K562 (cell line): ENCODE measurements at regions not wholly inside any gene's neighbourhood (a gene's known extent, or its start where the extent isn't known, plus 50 kb on each side); places are given as distances from the start of the nearest gene placed in this dataset.

Source experiments
- ATF7 ChIP-seq: fragments of 450-650 bp; IDR thresholded peaks from 2 replicates; pipeline ENCODE4 v1.7.1; 2014; ENCODE audit warnings: mild to moderate bottlenecking, moderate library complexity
- BHLHE40 ChIP-seq: IDR thresholded peaks from 2 replicates; pipeline ENCODE4 v1.6.1; 2011; ENCODE audit warnings: low read length, improper control_type of control experiment
- CHAMP1 ChIP-seq: fragments of 450-650 bp; IDR thresholded peaks from 2 replicates; pipeline ENCODE4 v1.6.1; 2016; ENCODE audit warnings: mild to moderate bottlenecking
- ELF2 ChIP-seq: fragments of 250-450 bp; sonication (Bioruptor Pico); IDR thresholded peaks from 2 replicates; pipeline ENCODE4 v1.5.0; 2021; ENCODE audit warnings: mild to moderate bottlenecking
- HLTF ChIP-seq: fragments of 450-650 bp; IDR thresholded peaks from 2 replicates; pipeline ENCODE4 v1.6.1; 2016
- HNRNPL ChIP-seq: fragments of 200-400 bp; formaldehyde crosslinking; IDR thresholded peaks from 2 replicates; pipeline ENCODE4 v1.6.1; 2017; ENCODE audit warnings: low read depth, mild to moderate bottlenecking, low read length
- LEF1 ChIP-seq: fragments of 450-650 bp; IDR thresholded peaks from 2 replicates; pipeline ENCODE4 v1.6.1; 2016; ENCODE audit warnings: mild to moderate bottlenecking
- MTA3 ChIP-seq: fragments of 450-650 bp; formaldehyde crosslinking; IDR thresholded peaks from 2 replicates; pipeline ENCODE4 v1.6.1; 2017; ENCODE audit warnings: mild to moderate bottlenecking, borderline replicate concordance
- NCOR1 ChIP-seq: fragments of 450-650 bp; IDR thresholded peaks from 2 replicates; pipeline ENCODE4 v1.6.1; 2016; ENCODE audit warnings: mild to moderate bottlenecking, moderate library complexity
- NEUROD1 ChIP-seq: fragments of 150-350 bp; IDR thresholded peaks from 2 replicates; pipeline ENCODE4 v1.6.1; 2014; ENCODE audit warnings: borderline replicate concordance, low read length, low read depth; ENCODE audit not compliant: partially characterized antibody
- RCOR1 ChIP-seq, 2 experiments: IDR thresholded peaks; 2 replicates each; pipeline ENCODE4 v1.6.1; 2012; ENCODE audit warnings: low read depth in 2 of 2, low read length in 2 of 2, borderline replicate concordance in 1 of 2, improper control_type of control experiment in 1 of 2
- TBP ChIP-seq: optimal IDR thresholded peaks from 2 replicates; pipeline ENCODE3; 2011; ENCODE audit warnings: low read depth, low read length, improper control_type of control experiment
- TCF15 ChIP-seq: fragments of 250-450 bp; sonication (Bioruptor Pico); IDR thresholded peaks from 2 replicates; pipeline ENCODE4 v1.8.0; 2022; ENCODE audit warnings: moderate library complexity, mild to moderate bottlenecking, inconsistent platforms
- TSC22D4 ChIP-seq: fragments of 450-650 bp; IDR thresholded peaks from 2 replicates; pipeline ENCODE4 v1.6.1; 2016; ENCODE audit warnings: missing genetic modification characterization, missing biosample characterization, control low read depth
- XRCC4 ChIP-seq: IDR thresholded peaks from one replicate; pipeline ENCODE4 v1.6.1; 2011; ENCODE audit not compliant: insufficient read depth, insufficient read length; ENCODE audit errors: extremely low read depth
- YY1 ChIP-seq, 3 experiments: IDR thresholded peaks; 2 replicates each; pipeline ENCODE4 v1.6.1; 2011; ENCODE audit warnings: low read length in 2 of 3, mild to moderate bottlenecking in 2 of 3, moderate library complexity in 2 of 3, borderline replicate concordance in 1 of 3, control low read depth in 1 of 3, low read depth in 1 of 3; ENCODE audit not compliant: insufficient read depth in 3 of 3, insufficient replicate concordance in 2 of 3, control insufficient read depth in 1 of 3, insufficient read length in 1 of 3; ENCODE audit errors: extremely low read depth in 1 of 3
- ZBED1 ChIP-seq: IDR thresholded peaks from 2 replicates; pipeline ENCODE4 v1.6.1; 2014
- ZFP36 ChIP-seq: fragments of 150-350 bp; IDR thresholded peaks from 2 replicates; pipeline ENCODE4 v1.6.1; 2018; ENCODE audit warnings: low read length, low read depth; ENCODE audit not compliant: partially characterized antibody
- ZNF174 ChIP-seq: fragments of 250-450 bp; sonication (Bioruptor Pico); IDR thresholded peaks from 2 replicates; pipeline ENCODE4 v1.4.0; 2020; ENCODE audit warnings: mild to moderate bottlenecking
- ZNF197 ChIP-seq: fragments of 200-800 bp; sonication (Bioruptor generic); IDR thresholded peaks from 2 replicates; pipeline ENCODE4 v1.6.1; 2016; ENCODE audit warnings: low read depth, missing genetic modification characterization, missing compliant biosample characterization
- ZNF586 ChIP-seq: fragments of 450-650 bp; formaldehyde crosslinking; conservative IDR thresholded peaks from 2 replicates; pipeline ENCODE4 v1.4.0; 2020; ENCODE audit warnings: mild to moderate bottlenecking, moderate library complexity
- ZNF589 ChIP-seq: fragments of 200-800 bp; sonication (Bioruptor generic); IDR thresholded peaks from 2 replicates; pipeline ENCODE4 v1.6.1; 2016; ENCODE audit warnings: low read depth, missing genetic modification characterization, missing compliant biosample characterization

- TF ChIP-seq ATF7 (peak; percentile 98), ZFP36 (peak; percentile 35), TBP (peak; percentile 88), HNRNPL (0 out of 2 replicates have a peak, but pooled peaks have one; percentile 47), ZNF174 (CRISPR knock-in tag) (peak; percentile 62; the same call in 1 of the 2 replicates), BHLHE40 (peak; percentile 38), ELF2 (CRISPR knock-in tag) (0 out of 2 replicates have a peak, but pooled peaks have one; percentile 12), ZBED1 (peak; percentile 76), NCOR1 (peak; percentile 99), CHAMP1 (peak; percentile 92), NEUROD1 (peak; percentile 64), XRCC4 (no peak), LEF1 (peak; percentile 97), ZNF586 (CRISPR knock-in tag) (no peak), RCOR1 (IDR thresholded peaks at IDR 0.05; ENCODE audit: borderline replicate concordance in 1 of 2, low read depth in 2 of 2, low read length in 2 of 2) (peak in 1 of 2 experiments; percentile 81; a peak in 3 of 4 replicates), YY1 (IDR thresholded peaks at IDR 0.05; ENCODE audit: borderline replicate concordance in 1 of 3, control insufficient read depth in 1 of 3, extremely low read depth in 1 of 3, insufficient read depth in 3 of 3, insufficient read length in 1 of 3, insufficient replicate concordance in 2 of 3, low read depth in 1 of 3, low read length in 2 of 3) (peak in 2 of 3 experiments; percentile 15 to 78), HLTF (peak; percentile 71), ZNF197 (peak; percentile 23; the same call in 1 of the 2 replicates), TCF15 (CRISPR knock-in tag) (peak; percentile 84; the same call in 1 of the 2 replicates), ZNF589 (CRISPR knock-in tag) (peak; percentile 94), MTA3 (peak; percentile 85; the same call in 1 of the 2 replicates), TSC22D4 (tag) (no peak)
- TF ChIP-seq, all 486 proteins: peak for 201
These were observed 64.5 kb upstream of the WDR1 start (continued) for GRCh38 chr4:10180927-10181744.
